ENCODE measurements at regions not wholly inside any gene's neighbourhood (a gene's known extent, or its start where the extent isn't known, plus 50 kb on each side); places are given as distances from the start of the nearest gene placed in this dataset.

- no peak for DNase-seq
Observed at GRCh38 chr13:61734683-61735082, 319.0 kb upstream of the PCDH20 start.

DNA sequence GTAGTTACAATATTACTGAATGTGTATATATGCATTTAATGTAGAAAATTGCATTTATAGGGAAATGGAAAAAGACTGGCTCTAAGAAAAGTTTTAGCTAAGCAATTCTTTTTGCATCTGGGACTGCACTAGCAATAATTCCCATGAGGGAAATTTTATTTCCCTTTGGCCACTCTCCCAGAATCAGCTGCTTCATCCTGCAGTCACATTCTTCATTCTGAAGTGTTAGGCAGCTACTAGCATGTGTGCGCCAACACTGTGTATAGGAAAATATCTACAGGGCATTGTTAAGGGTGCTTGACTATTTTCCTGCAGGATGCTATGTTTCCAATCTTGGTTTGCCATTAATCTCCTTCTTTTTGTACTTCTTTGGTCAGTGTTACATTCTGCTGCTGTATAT lies 312.8 kb upstream of the PCDH20 start:
- no peak for DNase-seq

- DNase-seq = no peak
Observed at GRCh38 chr13:61727767-61728166, 312.1 kb upstream of the PCDH20 start.

- no peak for DNase-seq
Observed at GRCh38 chr13:61725806-61726205, 310.2 kb upstream of the PCDH20 start.

DNA sequence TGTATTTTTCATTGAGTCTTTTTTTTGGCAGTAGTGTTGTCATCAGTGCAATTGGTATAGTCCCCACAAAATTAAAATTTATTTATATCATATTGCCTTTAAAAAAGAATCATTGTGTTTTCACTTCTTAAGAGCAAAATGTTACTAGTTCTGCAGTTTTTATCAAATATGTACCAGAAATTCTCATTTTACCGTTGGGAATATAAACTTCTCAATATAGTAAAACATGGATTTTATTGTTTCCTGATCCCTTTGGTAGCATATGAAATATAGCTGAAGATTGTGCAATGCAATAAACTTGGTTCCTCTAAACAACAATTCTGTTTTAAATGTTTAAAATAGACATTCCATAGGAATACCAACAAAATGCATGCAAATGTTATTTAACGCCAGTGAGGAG lies 306.5 kb upstream of the PCDH20 start:
- no peak for DNase-seq

- DNase-seq = no peak
Observed at GRCh38 chr13:61712621-61713020, 297.0 kb upstream of the PCDH20 start.

GRCh38 chr13:61709258-61709657 lies 293.6 kb upstream of the PCDH20 start:
- DNase-seq = no peak

- no peak for DNase-seq
Observed at GRCh38 chr13:61706899-61707298, 291.2 kb upstream of the PCDH20 start.

- no peak for DNase-seq
Observed at GRCh38 chr13:61700620-61701019, 285.0 kb upstream of the PCDH20 start.

- no peak for DNase-seq
Observed at GRCh38 chr13:61700181-61700580, 284.5 kb upstream of the PCDH20 start.

DNA sequence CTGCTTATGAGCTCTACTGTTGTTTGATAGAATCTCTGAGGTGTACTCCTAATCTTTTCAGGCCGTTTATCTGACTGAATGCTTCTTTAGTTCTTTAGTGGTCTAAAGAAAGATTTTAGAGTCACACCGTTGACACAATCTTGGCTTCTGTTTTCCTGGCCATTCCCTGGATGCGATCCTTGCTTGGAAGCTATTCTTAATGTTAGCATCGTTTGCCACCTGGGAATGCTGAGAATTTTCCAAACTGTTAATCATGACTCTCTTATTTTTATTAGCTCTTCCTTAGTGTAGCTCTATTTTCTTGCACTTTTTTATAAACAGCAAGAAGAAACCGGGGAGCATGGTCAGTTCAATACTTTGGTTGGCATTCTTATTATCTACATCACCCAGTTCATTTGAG lies 281.0 kb upstream of the PCDH20 start:
- DNase-seq = no peak

DNA sequence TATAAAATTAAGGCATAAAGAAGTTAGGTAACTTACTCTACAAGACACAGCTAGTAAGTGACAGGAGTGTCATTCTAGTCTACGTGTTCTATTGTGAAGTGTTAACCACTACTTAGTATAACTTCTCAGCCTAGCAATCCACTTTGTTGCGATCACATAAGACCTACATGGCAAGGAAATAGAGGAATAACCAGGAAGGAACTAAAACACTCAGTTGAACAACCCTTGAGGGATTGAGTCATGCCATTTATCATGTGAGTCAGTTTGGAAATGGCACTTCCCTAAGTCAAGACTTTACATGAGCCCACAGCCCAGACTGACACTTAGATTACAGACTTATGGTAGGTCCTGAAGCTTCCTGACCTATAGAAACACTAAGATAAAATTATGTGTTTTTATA lies 279.5 kb upstream of the PCDH20 start:
- no peak for DNase-seq

- no peak for DNase-seq
Observed at GRCh38 chr13:61692691-61693090, 277.0 kb upstream of the PCDH20 start.

GRCh38 chr13:61685682-61686012 lies 270.0 kb upstream of the PCDH20 start:
- DNase-seq = no peak

DNA sequence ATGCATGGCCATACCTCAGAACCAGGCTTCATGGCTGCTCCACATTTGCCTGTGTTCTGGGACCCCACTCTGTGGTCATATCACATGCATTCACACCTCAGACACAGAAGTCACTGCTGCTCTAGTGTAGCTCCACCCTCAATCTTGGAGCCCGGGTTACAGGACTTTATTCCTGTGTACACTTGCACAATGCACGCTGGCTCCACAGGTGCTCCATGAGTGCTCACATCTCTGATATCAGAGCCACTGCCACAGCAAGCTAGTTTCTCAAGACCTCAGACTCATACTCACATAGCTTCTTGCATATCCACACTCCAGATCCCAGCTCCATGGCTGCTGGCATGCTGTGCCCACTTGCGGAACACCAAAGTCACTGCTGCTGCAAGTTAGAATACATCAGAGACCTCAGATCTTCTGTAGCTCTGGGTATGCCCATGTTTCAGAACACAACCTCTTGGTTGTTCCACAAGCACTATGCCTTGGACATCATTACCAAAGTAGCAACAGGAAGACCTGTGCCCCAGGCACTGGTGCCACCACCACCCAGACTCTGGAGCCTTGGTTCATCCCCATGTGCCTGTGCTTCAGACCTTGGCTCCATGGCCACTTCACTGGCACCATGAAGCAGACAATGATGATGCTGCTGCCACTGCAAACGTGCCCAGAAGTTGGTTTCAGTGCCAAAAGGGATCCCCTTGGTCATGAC lies 269.5 kb upstream of the PCDH20 start:
- DNase-seq = no peak

DNA sequence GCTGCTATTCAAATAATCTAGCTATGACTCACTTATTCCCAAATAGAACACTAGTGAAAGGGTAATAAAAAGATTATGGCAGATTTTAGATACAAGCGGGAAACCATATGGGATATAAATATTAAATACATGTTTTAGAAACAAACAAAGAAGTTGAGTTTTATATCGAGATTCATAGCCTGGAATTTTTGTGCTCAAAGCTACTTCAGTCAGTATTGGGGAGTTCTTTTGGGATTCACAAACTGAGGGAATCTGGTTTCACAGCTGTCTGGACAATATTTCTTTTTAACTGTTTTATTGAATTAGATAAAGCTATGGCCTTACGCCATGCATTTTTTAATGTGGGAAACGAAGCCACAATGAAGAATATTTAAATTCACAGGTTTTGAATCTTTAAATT lies 257.1 kb upstream of the PCDH20 start:
- DNase-seq = no peak

DNA sequence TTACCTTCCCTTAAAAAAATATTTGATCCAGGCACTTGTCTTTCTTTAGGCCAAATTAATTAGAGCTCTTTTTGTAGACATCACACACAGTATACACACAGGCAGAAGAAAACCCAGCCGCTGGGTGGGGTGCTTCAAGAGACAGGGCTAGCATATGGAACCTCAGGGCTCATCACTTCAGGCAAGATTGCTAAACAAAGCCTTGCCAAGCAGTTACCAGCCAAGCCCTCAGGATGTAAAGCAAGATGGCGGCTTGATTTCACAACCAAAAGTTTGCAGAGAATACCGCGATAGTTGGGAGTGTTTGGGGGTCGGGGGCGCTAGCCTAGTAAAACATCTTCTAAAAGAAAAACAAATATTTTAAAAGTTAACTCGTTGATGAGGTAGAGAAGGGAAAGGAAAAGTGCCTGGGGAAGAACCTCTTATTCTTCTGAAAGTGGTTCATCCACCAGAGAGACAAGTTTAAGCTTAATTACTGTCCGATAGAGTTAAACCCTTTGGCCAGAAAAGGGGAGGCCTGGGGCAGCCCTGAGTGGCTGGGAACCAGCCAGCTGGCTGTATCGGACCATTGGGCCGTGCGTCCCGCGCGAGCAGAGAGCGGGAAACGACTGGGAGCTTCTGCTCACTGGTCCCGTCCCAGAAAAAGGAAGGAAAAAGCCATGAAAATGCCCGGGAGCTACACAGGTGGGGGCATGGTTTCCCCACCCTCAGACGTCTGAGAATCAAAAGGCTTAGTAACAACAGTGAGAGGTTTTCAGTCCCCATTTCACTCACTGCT lies 254.9 kb upstream of the PCDH20 start:
- no peak for DNase-seq

GRCh38 chr13:61664801-61665705 lies 249.4 kb upstream of the PCDH20 start:
- no peak for DNase-seq

GRCh38 chr13:61654481-61654880 lies 238.8 kb upstream of the PCDH20 start:
- no peak for DNase-seq

DNA sequence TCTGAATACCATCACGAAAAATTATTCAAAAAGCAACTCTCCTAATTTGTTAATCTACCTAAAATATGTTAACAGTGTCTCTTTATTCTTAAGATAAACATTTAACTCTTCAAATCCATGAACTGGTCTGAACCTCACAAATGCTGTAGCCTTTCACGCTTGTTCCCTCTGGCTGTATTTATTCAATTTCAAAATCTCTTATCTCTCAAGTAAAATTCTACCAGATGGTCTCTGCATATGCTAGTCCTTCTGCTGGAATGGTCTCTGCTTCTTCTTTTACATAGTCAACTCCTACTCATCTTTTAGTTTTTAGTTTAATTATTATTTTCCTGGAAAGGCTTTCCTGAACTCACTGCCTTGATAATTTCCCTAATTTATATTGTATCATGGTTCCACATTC lies 232.9 kb upstream of the PCDH20 start:
- no peak for DNase-seq

- DNase-seq = no peak
Observed at GRCh38 chr13:61612192-61612591, 196.5 kb upstream of the PCDH20 start.

GRCh38 chr13:61608138-61608537 lies 192.5 kb upstream of the PCDH20 start:
- no peak for DNase-seq

- no peak for DNase-seq
Observed at GRCh38 chr13:61600360-61601033, 184.8 kb upstream of the PCDH20 start.
